ENCODE measurements at regions not wholly inside any gene's neighbourhood (a gene's known extent, or its start where the extent isn't known, plus 50 kb on each side); places are given as distances from the start of the nearest gene placed in this dataset.

GRCh38 chr11:15861256-15861655, 495.1 kb downstream of the SOX6 start:
- TF ChIP-seq CTCF (IDR thresholded peaks at IDR 0.05; ENCODE audit: borderline replicate concordance, extremely low read depth, low read length, poor library complexity, severe bottlenecking), result no peak
- TF ChIP-seq EZH2 (IDR thresholded peaks at IDR 0.05; ENCODE audit: borderline replicate concordance, low read depth, low read length, severe bottlenecking), result no peak
